K562 (cell line): ENCODE measurements at regions not wholly inside any gene's neighbourhood (a gene's known extent, or its start where the extent isn't known, plus 50 kb on each side); places are given as distances from the start of the nearest gene placed in this dataset.

Experiments
- CCNT2 ChIP-seq: IDR thresholded peaks from 2 replicates; pipeline ENCODE4 v1.6.1; 2011; ENCODE audit warnings: borderline replicate concordance, low read depth, mild to moderate bottlenecking, moderate library complexity, mixed read lengths, low read length; ENCODE audit not compliant: insufficient read length; ENCODE audit errors: extremely low read depth
- CHD1 ChIP-seq: fragments of 200-600 bp; sonication (generic); IDR thresholded peaks from one replicate; pipeline ENCODE4 v1.6.1; 2012; ENCODE audit warnings: mild to moderate bottlenecking, moderate library complexity, low read length, inconsistent platforms
- FIP1L1 ChIP-seq: fragments of 200-400 bp; formaldehyde crosslinking; IDR thresholded peaks from 2 replicates; pipeline ENCODE4 v1.6.1; 2018; ENCODE audit warnings: mild to moderate bottlenecking, low read depth, low read length; ENCODE audit not compliant: poor library complexity, severe bottlenecking
- FOXK2 ChIP-seq, 2 experiments: fragments of 450-650 bp; IDR thresholded peaks in 1 of 2; conservative IDR thresholded peaks in 1 of 2; 2 replicates each; pipeline ENCODE4 v1.6.1; 2016; ENCODE audit warnings: low read depth in 2 of 2, mild to moderate bottlenecking in 1 of 2
- IFI16 ChIP-seq: fragments of 250-450 bp; sonication (Bioruptor Pico); IDR thresholded peaks from 2 replicates; pipeline ENCODE4 v2.1.2; 2022; ENCODE audit warnings: mild to moderate bottlenecking, inconsistent platforms
- MCM7 ChIP-seq, 2 experiments: fragments of 450-650 bp; IDR thresholded peaks; 2 replicates each; pipeline ENCODE4 v1.6.1; 2016 to 2018
- MECOM ChIP-seq: fragments of 250-450 bp; sonication (Bioruptor Pico); IDR thresholded peaks from 2 replicates; pipeline ENCODE4 v1.8.0; 2022; ENCODE audit warnings: inconsistent platforms
- MEF2A ChIP-seq: IDR thresholded peaks from 2 replicates; pipeline ENCODE4 v1.6.1; 2011; ENCODE audit warnings: low read depth, mild to moderate bottlenecking, low read length, moderate library complexity; ENCODE audit not compliant: control insufficient read depth
- NFRKB ChIP-seq: fragments of 450-650 bp; IDR thresholded peaks from 2 replicates; pipeline ENCODE4 v1.6.1; 2016; ENCODE audit warnings: low read depth
- RFX1 ChIP-seq: fragments of 450-650 bp; IDR thresholded peaks from 2 replicates; pipeline ENCODE4 v1.6.1; 2016; ENCODE audit warnings: mild to moderate bottlenecking, moderate library complexity
- TGIF2 ChIP-seq: sonication (generic); formaldehyde crosslinking; IDR thresholded peaks from 2 replicates; pipeline ENCODE4 v1.8.1; 2022; ENCODE audit warnings: mild to moderate bottlenecking, missing genetic modification reagents, moderate library complexity
- ZNF316 ChIP-seq: fragments of 450-650 bp; IDR thresholded peaks from 2 replicates; pipeline ENCODE4 v1.6.1; 2016
- ZNF395 ChIP-seq: fragments of 200-800 bp; sonication (Bioruptor generic); IDR thresholded peaks from 2 replicates; pipeline ENCODE4 v1.6.1; 2017; ENCODE audit warnings: missing genetic modification characterization, missing compliant biosample characterization
- ZSCAN32 ChIP-seq: fragments of 450-650 bp; formaldehyde crosslinking; IDR thresholded peaks from 2 replicates; pipeline ENCODE4 v1.4.0; 2020; ENCODE audit warnings: mild to moderate bottlenecking, moderate library complexity
- TF ChIP-seq, protein P1 (sequence below): fragments of 250-450 bp; sonication (Bioruptor Pico); IDR thresholded peaks from 2 replicates; pipeline ENCODE4 v1.4.0; 2020; ENCODE audit warnings: mild to moderate bottlenecking, moderate library complexity, borderline replicate concordance
- TF ChIP-seq, protein P2 (sequence below): fragments of 150-350 bp; conservative IDR thresholded peaks from 2 replicates; pipeline ENCODE4 v1.6.1; 2014; ENCODE audit warnings: low read length
- TF ChIP-seq, protein P3 (sequence below): sonication (generic); formaldehyde crosslinking; IDR thresholded peaks from 2 replicates; pipeline ENCODE4 v1.5.0; 2020; ENCODE audit warnings: missing genetic modification reagents

- TF ChIP-seq, protein P1, sequence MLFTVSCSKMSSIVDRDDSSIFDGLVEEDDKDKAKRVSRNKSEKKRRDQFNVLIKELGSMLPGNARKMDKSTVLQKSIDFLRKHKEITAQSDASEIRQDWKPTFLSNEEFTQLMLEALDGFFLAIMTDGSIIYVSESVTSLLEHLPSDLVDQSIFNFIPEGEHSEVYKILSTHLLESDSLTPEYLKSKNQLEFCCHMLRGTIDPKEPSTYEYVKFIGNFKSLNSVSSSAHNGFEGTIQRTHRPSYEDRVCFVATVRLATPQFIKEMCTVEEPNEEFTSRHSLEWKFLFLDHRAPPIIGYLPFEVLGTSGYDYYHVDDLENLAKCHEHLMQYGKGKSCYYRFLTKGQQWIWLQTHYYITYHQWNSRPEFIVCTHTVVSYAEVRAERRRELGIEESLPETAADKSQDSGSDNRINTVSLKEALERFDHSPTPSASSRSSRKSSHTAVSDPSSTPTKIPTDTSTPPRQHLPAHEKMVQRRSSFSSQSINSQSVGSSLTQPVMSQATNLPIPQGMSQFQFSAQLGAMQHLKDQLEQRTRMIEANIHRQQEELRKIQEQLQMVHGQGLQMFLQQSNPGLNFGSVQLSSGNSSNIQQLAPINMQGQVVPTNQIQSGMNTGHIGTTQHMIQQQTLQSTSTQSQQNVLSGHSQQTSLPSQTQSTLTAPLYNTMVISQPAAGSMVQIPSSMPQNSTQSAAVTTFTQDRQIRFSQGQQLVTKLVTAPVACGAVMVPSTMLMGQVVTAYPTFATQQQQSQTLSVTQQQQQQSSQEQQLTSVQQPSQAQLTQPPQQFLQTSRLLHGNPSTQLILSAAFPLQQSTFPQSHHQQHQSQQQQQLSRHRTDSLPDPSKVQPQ = 0 out of 2 replicates have a peak, but pooled peaks have one; percentile 39
- TF ChIP-seq NFRKB (0 out of 2 replicates have a peak, but pooled peaks have one; percentile 45), IFI16 (CRISPR knock-in tag) (no peak), FIP1L1 (no peak), MEF2A (no peak), ZSCAN32 (CRISPR knock-in tag) (no peak), MCM7 (IDR thresholded peaks at IDR 0.05) (no peak), MECOM (CRISPR knock-in tag) (peak; percentile 62; the same call in 1 of the 2 replicates), FOXK2 (conservative IDR thresholded peaks at IDR 0.05 in 1 of 2, IDR thresholded peaks at IDR 0.05 in 1 of 2; ENCODE audit: low read depth in 2 of 2) (peak; percentile 90 to 91), RFX1 (no peak), CHD1 (no peak), ZNF395 (CRISPR knock-in tag) (peak; percentile 28; the same call in 1 of the 2 replicates), CCNT2 (no peak), ZNF316 (peak; percentile 97), TGIF2 (CRISPR knock-in tag) (no peak)
- TF ChIP-seq, protein P2, sequence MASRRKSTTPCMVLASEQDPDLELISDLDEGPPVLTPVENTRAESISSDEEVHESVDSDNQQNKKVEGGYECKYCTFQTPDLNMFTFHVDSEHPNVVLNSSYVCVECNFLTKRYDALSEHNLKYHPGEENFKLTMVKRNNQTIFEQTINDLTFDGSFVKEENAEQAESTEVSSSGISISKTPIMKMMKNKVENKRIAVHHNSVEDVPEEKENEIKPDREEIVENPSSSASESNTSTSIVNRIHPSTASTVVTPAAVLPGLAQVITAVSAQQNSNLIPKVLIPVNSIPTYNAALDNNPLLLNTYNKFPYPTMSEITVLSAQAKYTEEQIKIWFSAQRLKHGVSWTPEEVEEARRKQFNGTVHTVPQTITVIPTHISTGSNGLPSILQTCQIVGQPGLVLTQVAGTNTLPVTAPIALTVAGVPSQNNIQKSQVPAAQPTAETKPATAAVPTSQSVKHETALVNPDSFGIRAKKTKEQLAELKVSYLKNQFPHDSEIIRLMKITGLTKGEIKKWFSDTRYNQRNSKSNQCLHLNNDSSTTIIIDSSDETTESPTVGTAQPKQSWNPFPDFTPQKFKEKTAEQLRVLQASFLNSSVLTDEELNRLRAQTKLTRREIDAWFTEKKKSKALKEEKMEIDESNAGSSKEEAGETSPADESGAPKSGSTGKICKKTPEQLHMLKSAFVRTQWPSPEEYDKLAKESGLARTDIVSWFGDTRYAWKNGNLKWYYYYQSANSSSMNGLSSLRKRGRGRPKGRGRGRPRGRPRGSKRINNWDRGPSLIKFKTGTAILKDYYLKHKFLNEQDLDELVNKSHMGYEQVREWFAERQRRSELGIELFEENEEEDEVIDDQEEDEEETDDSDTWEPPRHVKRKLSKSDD = no peak
- TF ChIP-seq, protein P3, sequence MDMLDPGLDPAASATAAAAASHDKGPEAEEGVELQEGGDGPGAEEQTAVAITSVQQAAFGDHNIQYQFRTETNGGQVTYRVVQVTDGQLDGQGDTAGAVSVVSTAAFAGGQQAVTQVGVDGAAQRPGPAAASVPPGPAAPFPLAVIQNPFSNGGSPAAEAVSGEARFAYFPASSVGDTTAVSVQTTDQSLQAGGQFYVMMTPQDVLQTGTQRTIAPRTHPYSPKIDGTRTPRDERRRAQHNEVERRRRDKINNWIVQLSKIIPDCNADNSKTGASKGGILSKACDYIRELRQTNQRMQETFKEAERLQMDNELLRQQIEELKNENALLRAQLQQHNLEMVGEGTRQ (CRISPR knock-in tag) = peak; percentile 56; the same call in 1 of the 2 replicates
Observed at GRCh38 chr7:159197066-159197975, 52.7 kb upstream of the VIPR2 start (continued).
